Parathyroid adenoma (tissue), 2 donors: ENCODE measurements at regions not wholly inside any gene's neighbourhood (a gene's known extent, or its start where the extent isn't known, plus 50 kb on each side); places are given as distances from the start of the nearest gene placed in this dataset.

Source experiments
- H2AFZ ChIP-seq: fragments of 300-600 bp; sonication (generic); one replicate; pipeline ENCODE4 v1.7.0; 2017; ENCODE audit warnings: antibody characterized with exemption, mild to moderate bottlenecking
- H3K27ac ChIP-seq: fragments of 300-600 bp; sonication (generic); one replicate; pipeline ENCODE4 v1.7.0; 2017
- H3K27me3 ChIP-seq: fragments of 300-600 bp; sonication (generic); one replicate; pipeline ENCODE4 v1.7.0; 2017; ENCODE audit warnings: low read length; ENCODE audit not compliant: control insufficient read depth, insufficient read depth
- H3K36me3 ChIP-seq: fragments of 300-600 bp; sonication (generic); one replicate; pipeline ENCODE4 v1.7.0; 2017; ENCODE audit warnings: low read length; ENCODE audit not compliant: control insufficient read depth, insufficient read depth
- H3K4me1 ChIP-seq: fragments of 300-600 bp; sonication (generic); one replicate; pipeline ENCODE4 v1.7.0; 2017; ENCODE audit warnings: control low read depth
- H3K4me2 ChIP-seq: fragments of 300-600 bp; sonication (generic); one replicate; pipeline ENCODE4 v1.7.0; 2017; ENCODE audit warnings: low read length
- H3K4me3 ChIP-seq: fragments of 300-600 bp; sonication (generic); one replicate; pipeline ENCODE4 v1.7.0; 2017; ENCODE audit warnings: low read depth, low read length
- H3K79me2 ChIP-seq: fragments of 300-600 bp; sonication (generic); one replicate; pipeline ENCODE4 v1.7.0; 2017; ENCODE audit warnings: control low read depth
- H3K9ac ChIP-seq: fragments of 300-600 bp; sonication (generic); one replicate; pipeline ENCODE4 v1.7.0; 2017; ENCODE audit warnings: mild to moderate bottlenecking
- H3K9me3 ChIP-seq: fragments of 300-600 bp; sonication (generic); one replicate; pipeline ENCODE4 v1.7.0; 2017; ENCODE audit warnings: low read length; ENCODE audit not compliant: control insufficient read depth
- TF ChIP-seq, protein P1 (sequence below): fragments of 300-600 bp; sonication (generic); IDR thresholded peaks from one replicate; pipeline ENCODE4 v1.7.0; 2017; ENCODE audit warnings: antibody characterized with exemption, mild to moderate bottlenecking
- donor health status: primary hyperparathyroidism.

DNA sequence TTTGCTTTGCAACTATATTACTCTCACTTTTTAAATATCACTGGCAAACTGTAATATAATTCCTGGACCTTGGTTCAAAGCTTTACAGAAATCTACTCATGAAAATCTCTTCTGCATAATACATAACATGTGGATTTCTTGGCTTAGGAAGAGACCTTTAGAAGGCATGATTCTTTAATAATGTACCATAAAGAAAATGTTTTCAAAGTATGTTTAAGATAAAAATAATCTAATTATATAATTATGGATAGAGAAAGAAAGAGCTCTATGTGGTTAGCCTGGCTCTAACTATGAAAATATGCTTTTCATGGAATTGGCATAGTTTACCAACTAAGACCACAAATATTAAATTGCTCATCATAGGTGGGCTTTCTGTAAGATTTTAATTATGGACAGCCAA is 817.8 kb downstream of the TLE1 start:
- Histone ChIP-seq H3K9ac (no peak overlapping the region), H3K27ac (no peak overlapping the region), H3K27me3 (no peaks in the 10 kb centered on the region), H3K36me3 (no peaks in the 10 kb centered on the region), H3K4me2 (no peak overlapping the region), H3K79me2 (no peaks in the 10 kb centered on the region), H3K9me3 (no peaks in the 10 kb centered on the region), H2AFZ (no peak overlapping the region), H3K4me1 (no peaks in the 10 kb centered on the region), H3K4me3 (no peak overlapping the region)
- TF ChIP-seq, protein P1, sequence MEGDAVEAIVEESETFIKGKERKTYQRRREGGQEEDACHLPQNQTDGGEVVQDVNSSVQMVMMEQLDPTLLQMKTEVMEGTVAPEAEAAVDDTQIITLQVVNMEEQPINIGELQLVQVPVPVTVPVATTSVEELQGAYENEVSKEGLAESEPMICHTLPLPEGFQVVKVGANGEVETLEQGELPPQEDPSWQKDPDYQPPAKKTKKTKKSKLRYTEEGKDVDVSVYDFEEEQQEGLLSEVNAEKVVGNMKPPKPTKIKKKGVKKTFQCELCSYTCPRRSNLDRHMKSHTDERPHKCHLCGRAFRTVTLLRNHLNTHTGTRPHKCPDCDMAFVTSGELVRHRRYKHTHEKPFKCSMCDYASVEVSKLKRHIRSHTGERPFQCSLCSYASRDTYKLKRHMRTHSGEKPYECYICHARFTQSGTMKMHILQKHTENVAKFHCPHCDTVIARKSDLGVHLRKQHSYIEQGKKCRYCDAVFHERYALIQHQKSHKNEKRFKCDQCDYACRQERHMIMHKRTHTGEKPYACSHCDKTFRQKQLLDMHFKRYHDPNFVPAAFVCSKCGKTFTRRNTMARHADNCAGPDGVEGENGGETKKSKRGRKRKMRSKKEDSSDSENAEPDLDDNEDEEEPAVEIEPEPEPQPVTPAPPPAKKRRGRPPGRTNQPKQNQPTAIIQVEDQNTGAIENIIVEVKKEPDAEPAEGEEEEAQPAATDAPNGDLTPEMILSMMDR: no peak

DNA sequence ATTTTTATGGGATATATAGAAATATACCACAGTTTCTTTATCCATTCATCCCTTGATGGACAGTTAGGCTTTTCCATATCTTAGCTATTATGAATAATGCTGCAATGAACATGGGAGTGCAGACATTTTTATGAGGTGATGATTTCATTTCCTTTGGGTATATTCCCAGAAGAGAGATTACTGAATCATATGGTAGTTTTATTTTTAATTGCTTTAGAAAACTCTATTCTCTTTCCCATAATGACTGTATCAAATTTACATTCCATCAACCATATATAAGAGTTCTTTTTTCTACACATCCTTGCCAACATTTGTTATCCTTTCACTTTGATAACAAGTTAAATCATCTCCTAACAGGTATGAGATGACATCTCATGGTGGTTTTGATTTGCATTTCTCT is 821.6 kb downstream of the TLE1 start:
- H3K4me3 ChIP-seq: no peak overlapping the region

DNA sequence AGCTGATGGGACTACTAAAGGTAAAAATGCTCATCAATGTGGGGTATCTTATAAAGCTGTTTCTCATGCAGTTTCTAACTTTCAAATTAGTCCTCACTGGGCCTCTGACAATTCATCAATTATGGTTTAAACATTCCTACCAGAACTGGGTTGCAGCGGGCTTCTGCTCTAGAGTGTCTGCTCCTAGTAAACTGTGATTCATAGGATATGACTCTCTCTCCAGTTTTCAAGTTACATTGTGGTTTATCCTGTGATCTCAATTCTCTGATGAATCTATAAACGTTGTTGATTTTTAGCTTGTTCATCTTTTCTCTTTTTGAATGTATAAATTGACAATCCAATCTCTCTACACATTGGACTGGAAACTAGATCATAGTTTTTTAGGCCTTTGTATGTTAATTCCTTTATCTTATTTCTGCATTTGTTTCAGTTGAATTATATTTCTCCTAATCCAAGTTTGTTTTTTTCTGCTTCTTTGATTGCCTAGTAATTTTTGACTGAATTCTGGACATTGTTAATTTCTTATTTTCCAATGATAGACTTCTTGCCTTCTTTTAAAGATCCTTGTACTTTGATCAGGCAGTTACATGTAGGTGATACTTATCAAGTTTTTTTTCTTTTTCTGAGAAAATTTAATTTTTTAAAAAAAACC is 822.6 kb downstream of the TLE1 start:
- Histone ChIP-seq H3K9ac (no peak overlapping the region), H3K27ac (no peak overlapping the region), H3K36me3 (no peaks in the 10 kb centered on the region), H2AFZ (no peak overlapping the region), H3K79me2 (no peaks in the 10 kb centered on the region), H3K4me2 (no peak overlapping the region), H3K27me3 (no peaks in the 10 kb centered on the region), H3K4me1 (no peaks in the 10 kb centered on the region), H3K9me3 (no peaks in the 10 kb centered on the region), H3K4me3 (no peak overlapping the region)
- TF ChIP-seq, protein P1: no peak

More for the DNA sequence above, 821.6 kb downstream of the TLE1 start:
- Histone ChIP-seq H3K79me2 (no peaks in the 10 kb centered on the region), H3K36me3 (no peaks in the 10 kb centered on the region), H3K27me3 (no peaks in the 10 kb centered on the region), H2AFZ (no peak overlapping the region), H3K9me3 (no peaks in the 10 kb centered on the region), H3K9ac (no peak overlapping the region), H3K27ac (no peak overlapping the region), H3K4me1 (no peaks in the 10 kb centered on the region), H3K4me2 (no peak overlapping the region)
- TF ChIP-seq, protein P1: no peak

DNA sequence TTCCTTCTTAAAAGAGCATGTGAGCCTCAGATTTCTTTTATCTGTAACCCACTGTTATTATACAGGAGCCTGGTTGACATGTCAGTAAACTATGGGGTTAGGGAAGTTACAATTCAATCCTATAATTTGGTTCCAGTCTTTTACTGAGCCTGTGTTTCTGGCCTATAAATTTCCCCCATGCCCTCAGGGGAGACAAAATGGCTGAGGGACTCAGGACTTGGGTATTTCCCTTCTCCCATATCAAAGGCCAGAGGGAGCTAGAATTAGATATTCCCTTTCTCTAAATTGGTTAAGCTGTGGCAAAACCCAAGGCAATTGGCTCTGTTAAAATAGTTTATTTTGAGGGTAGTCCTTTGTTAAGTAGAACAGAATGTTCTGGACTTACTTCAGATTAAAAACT is 823.2 kb downstream of the TLE1 start:
- Histone ChIP-seq H3K27me3 (no peaks in the 10 kb centered on the region), H3K9ac (no peak overlapping the region), H3K79me2 (no peaks in the 10 kb centered on the region), H3K36me3 (no peaks in the 10 kb centered on the region), H3K4me2 (no peak overlapping the region), H2AFZ (no peak overlapping the region), H3K4me1 (no peaks in the 10 kb centered on the region), H3K9me3 (no peaks in the 10 kb centered on the region), H3K4me3 (no peak overlapping the region), H3K27ac (no peak overlapping the region)
- TF ChIP-seq, protein P1: no peak

DNA sequence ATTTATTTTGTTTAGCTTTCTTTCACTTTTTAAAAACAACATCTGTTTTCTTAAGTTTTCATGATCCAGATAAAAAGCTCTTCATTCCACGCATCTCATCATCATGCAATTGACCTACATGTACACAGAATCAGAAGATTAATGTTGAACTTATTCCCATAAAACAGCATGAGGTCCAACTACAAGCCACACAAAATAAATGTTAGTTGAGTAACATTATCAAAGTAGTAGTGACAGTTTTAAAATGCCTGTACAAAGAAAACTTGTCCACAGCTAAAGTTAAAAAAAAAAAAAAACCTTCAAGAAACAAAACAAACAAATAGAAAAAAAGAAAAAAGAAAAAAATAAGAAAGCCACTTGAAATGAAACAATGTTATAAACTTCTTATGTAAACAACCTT is 846.3 kb downstream of the TLE1 start:
- no peak overlapping the region for H2AFZ ChIP-seq
- H3K4me1 ChIP-seq: no peaks in the 10 kb centered on the region
- H3K79me2 ChIP-seq: no peaks in the 10 kb centered on the region
- no peak overlapping the region for H3K4me2 ChIP-seq
- H3K9me3 ChIP-seq: no peaks in the 10 kb centered on the region
- H3K4me3 ChIP-seq: no peak overlapping the region
- no peaks in the 10 kb centered on the region for H3K36me3 ChIP-seq
- TF ChIP-seq, protein P1: no peak
- H3K9ac ChIP-seq: no peak overlapping the region
- no peak overlapping the region for H3K27ac ChIP-seq
- H3K27me3 ChIP-seq: no peaks in the 10 kb centered on the region
